ENCODE measurements at regions not wholly inside any gene's neighbourhood (a gene's known extent, or its start where the extent isn't known, plus 50 kb on each side); places are given as distances from the start of the nearest gene placed in this dataset.

- peak; percentile 69 for DNase-seq (ENCODE audit: low spot score)
These were observed 114.0 kb upstream of the TMEM132D start for GRCh38 chr12:130017591-130018449.

GRCh38 chr12:130018614-130019013 lies 114.8 kb upstream of the TMEM132D start:
- no peak for DNase-seq (ENCODE audit: low spot score)

GRCh38 chr12:130026608-130027176 lies 122.9 kb upstream of the TMEM132D start:
- DNase-seq (ENCODE audit: low spot score) = no peak

- DNase-seq (ENCODE audit: low spot score) = peak; percentile 51
These were observed 124.0 kb upstream of the TMEM132D start for GRCh38 chr12:130027798-130028197.

- DNase-seq (ENCODE audit: low spot score) = no peak
These were observed 125.3 kb upstream of the TMEM132D start for GRCh38 chr12:130029151-130029550.

- no peak for DNase-seq (ENCODE audit: low spot score)
These were observed 127.2 kb upstream of the TMEM132D start for GRCh38 chr12:130031041-130031440.

GRCh38 chr12:130031571-130032189 lies 127.9 kb upstream of the TMEM132D start:
- DNase-seq (ENCODE audit: low spot score) = peak; percentile 45

GRCh38 chr12:130041983-130042812 lies 120.1 kb upstream of the FZD10 start:
- peak; percentile 51 for DNase-seq (ENCODE audit: low spot score)

GRCh38 chr12:130043685-130044406 lies 118.4 kb upstream of the FZD10 start:
- DNase-seq (ENCODE audit: low spot score) = no peak

- no peak for DNase-seq (ENCODE audit: low spot score)
These were observed 117.2 kb upstream of the FZD10 start for GRCh38 chr12:130044991-130045621.

- DNase-seq (ENCODE audit: low spot score) = peak; percentile 30
These were observed 112.6 kb upstream of the FZD10 start for GRCh38 chr12:130049666-130050065.

- no peak for DNase-seq (ENCODE audit: low spot score)
These were observed 110.4 kb upstream of the FZD10 start for GRCh38 chr12:130051900-130052299.

GRCh38 chr12:130053651-130054069 lies 108.6 kb upstream of the FZD10 start:
- no peak for DNase-seq (ENCODE audit: low spot score)

GRCh38 chr12:130054803-130055202 lies 107.5 kb upstream of the FZD10 start:
- no peak for DNase-seq (ENCODE audit: low spot score)

- no peak for DNase-seq (ENCODE audit: low spot score)
These were observed 103.3 kb upstream of the FZD10 start for GRCh38 chr12:130058926-130059472.

GRCh38 chr12:130063866-130064265 lies 98.4 kb upstream of the FZD10 start:
- no peak for DNase-seq (ENCODE audit: low spot score)

GRCh38 chr12:130064999-130065398 lies 97.3 kb upstream of the FZD10 start:
- no peak for DNase-seq (ENCODE audit: low spot score)

- no peak for DNase-seq (ENCODE audit: low spot score)
These were observed 95.5 kb upstream of the FZD10 start for GRCh38 chr12:130066742-130067141.

GRCh38 chr12:130068741-130069140 lies 93.5 kb upstream of the FZD10 start:
- no peak for DNase-seq (ENCODE audit: low spot score)

- peak; percentile 51 for DNase-seq (ENCODE audit: low spot score)
These were observed 92.1 kb upstream of the FZD10 start for GRCh38 chr12:130070126-130070611.

- no peak for DNase-seq (ENCODE audit: low spot score)
These were observed 88.5 kb upstream of the FZD10 start for GRCh38 chr12:130073721-130074120.

Data from COLO829 (cell line).